Esophagus muscularis mucosa (tissue), 3 donors: ENCODE measurements at regions not wholly inside any gene's neighbourhood (a gene's known extent, or its start where the extent isn't known, plus 50 kb on each side); places are given as distances from the start of the nearest gene placed in this dataset.

Source experiments
- EP300 ChIP-seq: sonication (generic); formaldehyde crosslinking; IDR thresholded peaks from one replicate; pipeline ENCODE4 v1.6.1; 2017; ENCODE audit warnings: antibody characterized with exemption
- TF ChIP-seq, protein P1 (sequence below), 3 experiments: fragments of 200-600 bp in 2 of 3; fragments of 450-650 bp in 1 of 3; sonication (generic) in 2 of 3; IDR thresholded peaks; one replicate each; pipeline ENCODE4 v1.5.1; 2017 to 2019; ENCODE audit warnings: antibody characterized with exemption in 3 of 3, mild to moderate bottlenecking in 2 of 3, moderate library complexity in 1 of 3

DNA sequence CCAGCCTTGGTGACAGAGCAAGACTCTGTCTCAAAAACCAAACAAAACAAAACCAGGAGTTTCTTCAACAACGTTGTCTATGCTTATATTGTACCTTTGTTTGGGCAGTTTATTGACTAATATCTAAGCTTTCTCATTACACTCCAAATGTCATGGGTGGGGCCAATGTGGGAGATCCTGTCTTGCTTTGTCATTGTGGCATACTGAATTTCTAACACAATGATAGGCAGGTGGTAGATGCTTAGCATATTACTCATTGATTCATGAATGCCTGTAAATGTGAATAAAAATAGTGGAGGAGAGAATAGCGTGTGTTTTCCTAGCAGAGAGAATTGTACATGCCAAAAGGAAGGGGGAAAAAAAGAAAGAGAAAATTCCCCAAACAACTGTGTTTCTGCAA lies 802.5 kb upstream of the EEF2KMT start:
- TF ChIP-seq, protein P1, sequence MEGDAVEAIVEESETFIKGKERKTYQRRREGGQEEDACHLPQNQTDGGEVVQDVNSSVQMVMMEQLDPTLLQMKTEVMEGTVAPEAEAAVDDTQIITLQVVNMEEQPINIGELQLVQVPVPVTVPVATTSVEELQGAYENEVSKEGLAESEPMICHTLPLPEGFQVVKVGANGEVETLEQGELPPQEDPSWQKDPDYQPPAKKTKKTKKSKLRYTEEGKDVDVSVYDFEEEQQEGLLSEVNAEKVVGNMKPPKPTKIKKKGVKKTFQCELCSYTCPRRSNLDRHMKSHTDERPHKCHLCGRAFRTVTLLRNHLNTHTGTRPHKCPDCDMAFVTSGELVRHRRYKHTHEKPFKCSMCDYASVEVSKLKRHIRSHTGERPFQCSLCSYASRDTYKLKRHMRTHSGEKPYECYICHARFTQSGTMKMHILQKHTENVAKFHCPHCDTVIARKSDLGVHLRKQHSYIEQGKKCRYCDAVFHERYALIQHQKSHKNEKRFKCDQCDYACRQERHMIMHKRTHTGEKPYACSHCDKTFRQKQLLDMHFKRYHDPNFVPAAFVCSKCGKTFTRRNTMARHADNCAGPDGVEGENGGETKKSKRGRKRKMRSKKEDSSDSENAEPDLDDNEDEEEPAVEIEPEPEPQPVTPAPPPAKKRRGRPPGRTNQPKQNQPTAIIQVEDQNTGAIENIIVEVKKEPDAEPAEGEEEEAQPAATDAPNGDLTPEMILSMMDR (IDR thresholded peaks at IDR 0.05): no peak
- TF ChIP-seq EP300: no peak
